ENCODE measurements at regions not wholly inside any gene's neighbourhood (a gene's known extent, or its start where the extent isn't known, plus 50 kb on each side); places are given as distances from the start of the nearest gene placed in this dataset.

GRCh38 chr6:119628691-119629594 lies 279.4 kb upstream of the MAN1A1 start:
- H3K9me3 ChIP-seq (ENCODE audit: low read depth, low read length, poor library complexity, severe bottlenecking): no peaks in the 10 kb centered on the region
- H3K4me3 ChIP-seq (ENCODE audit: low read depth, low read length, poor library complexity, severe bottlenecking): no peak overlapping the region
- H3K36me3 ChIP-seq (ENCODE audit: insufficient read depth, low read length, poor library complexity, severe bottlenecking): no peaks in the 10 kb centered on the region
- TF ChIP-seq EZH2 (IDR thresholded peaks at IDR 0.05; ENCODE audit: borderline replicate concordance, low read depth, low read length, poor library complexity, severe bottlenecking): no peak
- TF ChIP-seq CTCF (conservative IDR thresholded peaks at IDR 0.05; ENCODE audit: low read depth, low read length): no peak
- no peaks in the 10 kb centered on the region for H3K27me3 ChIP-seq (replicated peaks; ENCODE audit: insufficient read depth, low read depth, low read length, poor library complexity)
- no peak overlapping the region for H3K27ac ChIP-seq (ENCODE audit: low read depth, low read length, poor library complexity, severe bottlenecking)
- POLR2A ChIA-PET (ENCODE audit: low non-redundant PET): no interaction called here
- DNase-seq (ENCODE audit: low spot score): no peak
- CTCF ChIA-PET: no interaction called here
- intact Hi-C loops (cut with micrococcal nuclease; ENCODE audit: unreplicated experiment): no loop called here
- H3K4me1 ChIP-seq (ENCODE audit: insufficient read depth, low read length, poor library complexity, severe bottlenecking): no peaks in the 10 kb centered on the region
- no TSS peak for BruUV-seq (replicated peaks)

- no peak for DNase-seq (ENCODE audit: low spot score)
- no peak for TF ChIP-seq CTCF (conservative IDR thresholded peaks at IDR 0.05; ENCODE audit: low read depth, low read length)
- TF ChIP-seq EZH2 (IDR thresholded peaks at IDR 0.05; ENCODE audit: borderline replicate concordance, low read depth, low read length, poor library complexity, severe bottlenecking): no peak
- no peaks in the 10 kb centered on the region for H3K27me3 ChIP-seq (replicated peaks; ENCODE audit: insufficient read depth, low read depth, low read length, poor library complexity)
- CTCF ChIA-PET: no interaction called here
- H3K36me3 ChIP-seq (ENCODE audit: insufficient read depth, low read length, poor library complexity, severe bottlenecking): no peaks in the 10 kb centered on the region
- POLR2A ChIA-PET (ENCODE audit: low non-redundant PET): no interaction called here
- BruUV-seq (replicated peaks): no TSS peak
- H3K4me3 ChIP-seq (ENCODE audit: low read depth, low read length, poor library complexity, severe bottlenecking): no peak overlapping the region
- H3K9me3 ChIP-seq (ENCODE audit: low read depth, low read length, poor library complexity, severe bottlenecking): no peaks in the 10 kb centered on the region
- H3K27ac ChIP-seq (ENCODE audit: low read depth, low read length, poor library complexity, severe bottlenecking): no peak overlapping the region
- intact Hi-C loops (cut with micrococcal nuclease; ENCODE audit: unreplicated experiment): no loop called here
- H3K4me1 ChIP-seq (ENCODE audit: insufficient read depth, low read length, poor library complexity, severe bottlenecking): no peaks in the 10 kb centered on the region
These were observed 278.5 kb upstream of the MAN1A1 start for GRCh38 chr6:119627908-119628669.

- H3K36me3 ChIP-seq (ENCODE audit: insufficient read depth, low read length, poor library complexity, severe bottlenecking): no peaks in the 10 kb centered on the region
- H3K27ac ChIP-seq (ENCODE audit: low read depth, low read length, poor library complexity, severe bottlenecking): no peak overlapping the region
- ChIA-PET CTCF (no interaction called here), POLR2A (ENCODE audit: low non-redundant PET) (no interaction called here)
- TF ChIP-seq EZH2 (IDR thresholded peaks at IDR 0.05; ENCODE audit: borderline replicate concordance, low read depth, low read length, poor library complexity, severe bottlenecking): no peak
- no peaks in the 10 kb centered on the region for H3K27me3 ChIP-seq (replicated peaks; ENCODE audit: insufficient read depth, low read depth, low read length, poor library complexity)
- intact Hi-C loops (cut with micrococcal nuclease; ENCODE audit: unreplicated experiment): no loop called here
- no peak for DNase-seq (ENCODE audit: low spot score)
- H3K4me1 ChIP-seq (ENCODE audit: insufficient read depth, low read length, poor library complexity, severe bottlenecking): no peaks in the 10 kb centered on the region
- no peaks in the 10 kb centered on the region for H3K9me3 ChIP-seq (ENCODE audit: low read depth, low read length, poor library complexity, severe bottlenecking)
- H3K4me3 ChIP-seq (ENCODE audit: low read depth, low read length, poor library complexity, severe bottlenecking): no peak overlapping the region
- BruUV-seq (replicated peaks): no TSS peak
These were observed 277.5 kb upstream of the MAN1A1 start for GRCh38 chr6:119626884-119627619.
